Right renal pelvis (tissue), 4 donors: ENCODE measurements at regions not wholly inside any gene's neighbourhood (a gene's known extent, or its start where the extent isn't known, plus 50 kb on each side); places are given as distances from the start of the nearest gene placed in this dataset.
"Not testable (repeated sequence)": the region's sequence is repeated elsewhere in the genome, so short reads cannot be mapped to it uniquely, and the experiment has no call there.

ENCODE experiments used
- DNase-seq, 4 donors: peaks; one replicate each; pipeline ENCODE4 v3.0.0-alpha.2; 2013; ENCODE audit warnings: low read depth in 4 of 4, low spot score in 3 of 4, missing footprints in 1 of 4

DNA sequence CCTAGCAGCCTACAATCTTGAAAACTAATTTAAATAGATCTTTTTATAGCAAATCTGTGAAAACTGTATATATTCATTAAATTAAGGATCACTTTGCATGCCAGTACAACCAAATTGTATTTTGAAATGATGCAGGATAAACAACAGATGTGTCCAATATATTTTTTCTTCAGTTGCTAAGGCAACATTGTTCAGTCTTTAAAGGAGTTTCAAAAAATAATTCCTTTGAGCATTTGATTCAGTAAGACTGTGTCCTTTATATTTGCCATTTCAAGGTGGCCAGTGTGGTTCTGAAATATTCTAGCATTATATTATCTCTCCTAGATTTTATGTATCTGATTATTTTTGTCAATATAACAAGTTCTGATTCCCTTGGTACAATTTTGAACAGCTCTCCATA is 254.7 kb downstream of the PLOD2 start:
- DNase-seq: no peak

DNA sequence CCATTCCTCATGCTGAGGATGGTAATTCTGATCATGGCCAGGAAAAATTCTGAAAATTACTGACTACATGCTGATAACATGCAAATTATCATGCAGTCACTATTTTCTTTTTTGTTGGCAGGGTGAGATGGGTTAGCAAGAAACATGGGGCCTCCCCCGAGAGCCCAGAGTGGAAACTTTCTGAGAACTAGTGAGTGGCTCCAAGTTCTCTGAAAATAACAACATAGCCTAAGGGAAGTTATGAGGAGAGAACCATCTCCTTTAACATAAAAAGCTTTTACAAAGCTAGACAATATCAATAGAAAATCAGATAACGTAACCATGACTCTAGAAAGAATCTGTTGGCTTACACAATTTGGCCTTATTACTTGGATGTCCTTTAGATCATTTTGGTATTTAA is 254.2 kb downstream of the PLOD2 start:
- DNase-seq: no peak

DNA sequence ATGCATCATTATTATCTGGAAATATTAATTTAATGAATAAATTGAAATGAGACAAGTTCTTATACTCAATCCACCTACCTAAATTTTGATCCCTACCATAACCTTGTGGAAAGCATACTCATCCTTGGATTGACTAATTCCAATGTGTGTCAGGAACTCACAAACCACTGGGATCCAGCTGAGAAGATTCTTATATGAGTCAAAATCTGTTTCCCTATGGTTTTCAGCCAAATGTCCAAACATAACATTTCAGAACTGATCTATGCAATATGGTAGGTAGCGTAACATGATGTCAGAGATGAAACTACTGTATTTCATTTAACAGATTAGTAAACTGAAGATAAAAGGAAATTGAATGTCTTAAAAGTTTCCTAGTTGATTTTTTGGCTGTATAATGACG is 250.0 kb downstream of the PLOD2 start:
- no peak for DNase-seq

DNA sequence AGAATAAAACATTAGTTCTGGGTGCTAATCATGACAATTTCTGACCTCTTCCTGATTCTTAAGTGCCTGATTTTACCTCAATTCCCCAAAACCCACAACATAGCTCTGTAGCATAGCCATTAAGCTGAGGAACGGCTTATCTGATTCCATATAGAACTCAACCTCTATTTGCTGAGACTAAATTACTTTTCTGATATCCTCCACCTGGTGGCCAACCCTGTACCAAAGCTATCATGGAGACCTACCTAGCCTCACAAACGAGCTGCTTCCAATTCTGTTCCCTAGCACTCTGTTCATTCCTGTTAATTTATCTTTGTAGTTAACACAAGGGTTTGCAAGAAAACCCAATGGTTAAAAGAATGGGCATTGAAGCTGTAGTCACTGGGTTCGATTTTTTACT is 245.2 kb downstream of the PLOD2 start:
- DNase-seq: no peak

DNA sequence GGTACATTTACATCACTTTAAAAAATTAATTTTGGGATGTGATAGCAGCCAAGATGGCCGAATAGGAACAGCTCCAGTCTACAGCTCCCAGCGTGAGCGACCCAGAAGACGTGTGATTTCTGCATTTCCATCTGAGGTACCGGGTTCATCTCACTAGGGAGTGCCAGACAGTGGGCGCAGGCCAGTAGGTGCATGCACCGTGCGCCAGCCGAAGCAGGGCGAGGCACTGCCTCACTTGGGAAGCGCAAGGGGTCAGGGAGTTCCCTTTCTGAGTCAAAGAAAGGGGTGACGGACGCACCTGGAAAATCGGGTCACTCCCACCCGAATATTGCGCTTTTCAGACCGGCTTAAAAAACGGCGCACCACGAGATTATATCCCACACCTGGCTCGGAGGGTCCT is 233.2 kb downstream of the PLOD2 start:
- not testable (repeated sequence) for DNase-seq

DNA sequence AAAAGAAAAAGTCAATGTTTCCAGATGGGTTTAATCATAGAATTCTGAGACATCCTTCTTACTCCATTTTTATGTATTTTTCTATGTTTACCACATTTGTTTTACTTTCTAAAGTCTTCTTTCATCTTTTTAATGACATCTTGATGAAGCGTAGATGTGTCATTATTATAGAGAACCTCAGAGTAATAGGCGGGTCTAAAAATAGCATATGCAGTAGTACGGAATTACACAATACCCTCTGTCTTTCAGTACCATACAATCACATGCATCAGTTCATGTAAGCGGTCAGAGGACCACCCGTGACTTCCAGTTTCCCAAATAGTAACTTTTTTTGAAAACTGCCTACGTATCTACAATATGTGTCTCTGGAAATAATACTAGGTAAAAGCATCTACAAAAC is 224.0 kb downstream of the PLOD2 start:
- no peak for DNase-seq

DNA sequence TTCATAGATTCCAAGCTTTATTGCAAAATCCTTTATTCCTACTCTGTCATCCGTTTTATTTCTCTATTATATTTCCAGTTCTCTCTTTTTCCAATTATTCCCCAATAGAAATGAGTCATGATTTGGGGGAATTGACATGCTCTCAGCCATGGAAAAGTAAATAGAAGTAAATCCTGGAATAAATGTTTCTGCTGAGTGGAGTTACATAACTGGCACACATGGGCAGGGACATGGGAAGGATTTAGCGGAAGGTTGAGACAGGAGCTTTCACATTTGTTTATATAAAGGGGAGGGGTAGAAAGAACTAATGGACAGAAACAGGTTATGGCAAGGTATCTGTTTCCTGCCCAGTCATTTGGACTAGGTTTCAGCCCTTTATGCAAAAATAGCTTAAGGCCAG is 221.6 kb downstream of the PLOD2 start:
- no peak for DNase-seq

DNA sequence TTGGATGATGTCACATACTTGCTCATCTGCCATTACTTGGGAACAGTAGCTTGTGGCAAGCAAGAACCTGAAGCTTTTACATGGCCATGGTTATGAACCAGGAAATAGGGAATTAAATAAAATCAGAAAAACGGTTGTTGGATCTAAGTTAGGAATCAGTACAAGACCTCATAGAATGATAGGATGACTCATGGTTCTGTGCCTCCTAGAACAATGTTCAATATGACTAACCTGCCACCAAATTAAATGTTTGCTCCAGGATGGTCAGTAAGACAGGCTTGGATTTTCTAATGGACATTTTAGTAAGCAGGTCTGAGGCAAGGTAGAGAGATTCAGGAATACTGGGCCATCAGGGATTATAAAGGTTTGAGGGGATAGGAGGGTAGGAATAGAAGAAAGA is 218.9 kb downstream of the PLOD2 start:
- DNase-seq: no peak

DNA sequence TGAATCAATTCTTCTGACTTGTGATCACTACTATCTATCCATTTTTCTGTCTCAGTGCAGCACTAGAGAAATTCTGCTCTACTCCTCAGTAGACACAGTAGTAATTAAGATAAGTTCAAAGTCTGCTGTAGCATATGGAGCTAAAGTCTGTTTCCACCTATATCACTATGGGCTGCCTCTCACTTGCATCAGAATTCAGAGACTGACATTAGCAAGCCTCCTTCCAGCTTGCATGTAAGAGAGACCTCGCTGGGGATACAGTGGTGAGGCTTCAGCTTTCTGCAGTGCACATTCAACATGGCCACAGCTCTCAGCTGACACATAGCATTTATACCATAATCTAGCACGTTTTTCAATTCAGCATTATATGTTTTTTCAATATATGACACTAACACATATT is 217.0 kb downstream of the PLOD2 start:
- DNase-seq: no peak

DNA sequence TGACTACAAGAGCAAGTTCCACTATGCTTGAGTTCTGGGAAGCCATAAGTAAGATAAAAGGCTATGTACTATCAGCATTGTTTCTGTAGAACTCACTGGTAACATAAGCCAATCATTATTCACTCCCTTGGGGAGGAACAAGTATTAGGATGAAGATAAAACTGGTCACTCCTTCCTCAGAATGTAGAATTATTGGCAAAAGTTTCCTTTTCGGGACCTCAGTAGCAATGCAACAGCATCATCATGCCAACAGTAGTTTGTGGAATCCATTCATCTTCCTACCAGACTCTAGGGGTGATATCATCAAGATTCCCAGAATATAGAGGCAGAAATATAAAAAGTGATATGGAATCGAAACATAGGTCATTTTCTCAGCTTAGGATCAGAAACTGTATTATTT is 209.5 kb downstream of the PLOD2 start:
- no peak for DNase-seq

DNA sequence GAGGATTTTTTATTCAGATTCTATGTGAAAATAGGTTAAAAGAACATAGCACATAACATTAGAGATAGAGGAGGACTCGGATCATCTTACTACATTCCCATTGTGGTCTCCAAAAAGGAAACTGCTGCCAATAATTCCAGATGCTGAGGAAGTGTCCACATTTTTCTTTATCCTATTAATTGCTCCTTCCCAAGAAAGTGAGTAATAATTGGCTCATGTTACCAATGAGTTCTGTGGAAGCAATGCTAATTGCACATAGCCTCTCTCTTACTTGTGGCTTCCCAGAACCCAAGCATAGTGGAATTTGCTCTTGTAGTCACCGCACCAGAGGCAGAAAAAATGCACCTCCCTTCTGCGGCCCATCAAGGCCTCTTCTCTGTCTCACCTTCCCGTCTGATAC is 208.4 kb downstream of the PLOD2 start:
- no peak for DNase-seq

DNA sequence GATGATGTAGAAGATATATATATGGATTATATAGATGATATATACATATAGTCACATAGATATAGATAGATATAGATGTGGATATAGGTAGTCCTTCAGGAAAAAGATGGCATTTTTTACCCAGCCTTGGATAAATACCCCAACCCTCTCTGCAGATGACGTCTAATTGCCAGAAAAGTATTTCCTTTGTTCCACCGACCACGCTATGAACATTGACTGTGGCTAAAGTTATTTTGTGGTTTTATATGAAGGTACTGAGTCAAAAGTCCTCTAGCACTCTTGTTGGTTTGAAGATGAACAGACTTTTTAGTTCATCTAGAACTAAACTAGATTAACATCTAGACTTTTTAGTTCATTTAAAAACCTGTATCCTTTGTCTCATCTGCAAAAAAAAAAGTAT is 207.7 kb downstream of the PLOD2 start:
- no peak for DNase-seq

DNA sequence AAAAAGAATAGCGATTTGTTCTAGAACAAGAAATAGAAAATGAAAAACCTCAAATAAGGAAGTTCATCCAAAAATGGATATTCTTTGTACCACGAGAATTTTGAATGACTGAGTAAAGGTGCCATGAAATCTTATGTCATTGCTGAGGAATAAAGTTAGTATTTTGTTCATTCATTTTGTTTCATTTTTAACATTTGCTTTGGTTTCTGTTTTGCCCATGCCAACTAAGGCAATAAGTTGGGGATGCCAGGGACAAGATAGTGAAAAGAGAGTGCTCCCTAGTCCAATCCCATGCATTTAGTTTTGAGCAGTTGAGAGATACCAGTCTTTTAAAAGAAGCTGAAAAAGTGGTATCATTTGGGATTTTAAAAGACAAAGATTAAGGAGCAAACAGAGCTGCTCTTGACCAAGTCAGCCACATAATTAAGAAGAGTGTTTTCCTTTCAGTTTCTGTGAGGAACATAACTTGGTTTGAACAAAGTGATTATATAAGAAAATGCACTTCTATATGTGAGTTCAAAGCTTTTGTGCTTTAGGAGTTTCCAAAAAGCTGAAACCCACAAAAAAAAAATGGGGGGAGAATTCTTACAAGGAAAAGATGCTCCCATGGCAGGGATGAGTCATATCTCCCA is 201.4 kb downstream of the PLOD2 start:
- no peak for DNase-seq

DNA sequence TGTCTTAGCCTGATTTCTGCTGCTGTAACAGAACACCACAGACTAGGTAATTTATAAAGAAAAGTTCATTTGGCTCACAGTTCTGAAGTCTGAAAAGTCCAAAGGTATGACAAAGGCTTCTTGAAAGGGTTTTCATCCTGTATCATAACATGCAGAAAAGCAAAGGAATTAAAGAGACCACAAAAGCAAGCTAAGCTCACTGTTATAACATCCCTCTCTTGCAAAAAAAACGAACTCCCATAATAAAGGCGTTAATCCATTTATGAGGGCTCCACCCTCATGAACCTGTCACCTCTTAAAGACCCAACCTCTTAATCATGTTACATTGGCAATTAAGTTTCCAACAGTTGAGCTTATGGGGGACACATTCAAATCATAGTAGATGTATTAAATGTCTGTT is 197.9 kb downstream of the PLOD2 start:
- DNase-seq: no peak

DNA sequence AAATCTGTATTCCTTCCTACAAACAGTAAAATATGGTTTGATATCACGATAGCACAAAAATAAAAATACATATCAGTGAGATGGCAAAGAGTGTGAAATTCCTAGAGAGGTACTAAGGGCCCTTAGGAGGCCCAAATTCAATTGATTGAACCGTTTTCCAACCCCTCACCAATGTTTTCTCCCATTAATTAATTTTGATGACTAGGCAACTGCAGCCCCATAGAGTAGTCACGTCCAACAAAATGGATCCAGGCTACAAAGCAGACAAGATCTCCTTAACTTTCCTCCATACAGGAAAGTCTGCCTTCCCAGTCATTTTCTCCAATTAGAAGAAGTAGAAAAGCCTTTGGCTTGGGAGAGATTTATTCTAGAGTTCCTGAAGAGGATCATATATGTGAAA is 193.9 kb downstream of the PLOD2 start:
- DNase-seq: no peak

DNA sequence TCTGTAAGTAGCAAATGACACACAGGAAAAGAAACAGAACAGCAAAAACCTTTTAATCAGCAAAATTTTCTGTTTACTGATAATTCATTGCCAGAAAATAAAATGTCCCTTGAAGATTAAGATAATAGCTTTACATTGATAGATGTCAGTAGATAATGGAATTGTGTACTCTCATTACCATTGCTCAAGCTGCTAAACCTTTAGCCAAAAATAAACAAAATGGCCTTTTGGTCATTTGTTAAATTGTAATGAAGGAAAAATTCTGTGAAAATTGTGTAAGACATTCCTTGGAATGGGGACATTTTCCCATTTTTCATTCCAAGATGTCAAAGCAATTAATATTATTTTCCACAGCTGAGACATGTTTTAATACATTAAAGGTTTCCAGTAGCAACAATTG is 189.8 kb downstream of the PLOD2 start:
- no peak for DNase-seq

DNA sequence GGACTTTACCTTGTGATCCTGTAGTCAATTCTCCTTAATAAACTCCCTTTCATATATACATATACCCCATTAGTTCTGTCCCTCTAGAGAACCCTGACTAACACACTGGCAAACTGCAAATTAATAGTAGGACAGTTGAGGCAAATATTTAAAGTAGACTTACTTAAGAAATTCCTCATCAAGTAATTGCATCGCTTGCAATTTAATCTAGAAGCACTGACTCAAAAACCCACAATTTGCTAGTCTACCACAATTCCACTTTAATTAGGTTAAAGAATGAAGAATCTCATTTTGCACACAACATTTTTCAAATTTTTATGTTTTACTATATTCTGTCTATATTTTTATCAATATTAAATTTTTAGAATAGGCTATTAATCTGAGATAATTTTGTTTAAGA is 188.1 kb downstream of the PLOD2 start:
- no peak for DNase-seq

DNA sequence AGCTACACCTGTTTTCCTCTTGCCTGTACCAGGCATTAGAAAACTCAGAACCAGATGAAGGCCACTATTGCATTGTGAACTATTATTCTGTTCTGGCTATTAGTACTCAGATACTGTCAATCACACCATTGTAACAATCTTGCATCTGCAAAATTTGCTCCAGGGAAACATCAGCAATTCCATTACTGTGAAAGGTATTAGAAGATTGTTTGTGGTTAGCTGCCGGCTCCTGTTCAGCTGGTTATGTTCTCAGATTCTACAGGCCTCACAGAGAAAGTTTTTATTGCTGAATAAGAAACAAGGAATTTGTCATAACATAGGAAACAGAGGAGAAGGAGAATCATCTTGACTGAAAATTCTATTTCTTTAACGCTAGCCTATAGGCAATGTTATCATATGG is 179.9 kb downstream of the PLOD2 start:
- no peak for DNase-seq

DNA sequence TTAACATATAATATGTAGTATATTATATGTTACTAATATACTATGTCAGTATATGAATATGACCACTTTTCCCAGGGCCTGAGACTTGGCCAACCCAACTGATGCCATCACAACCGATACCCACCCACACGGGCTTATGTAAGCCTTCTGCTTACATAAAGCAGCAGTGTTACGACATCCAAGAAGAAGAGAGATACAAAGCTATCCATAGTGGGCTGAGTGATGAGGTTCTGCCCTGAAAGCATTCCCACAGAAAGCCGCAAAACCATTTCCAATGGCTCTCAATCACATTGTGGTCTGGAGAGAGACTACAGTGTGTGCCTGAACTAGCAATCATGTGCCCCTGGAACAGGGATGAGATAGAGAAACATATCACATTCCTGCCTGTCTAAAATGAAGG is 177.9 kb downstream of the PLOD2 start:
- DNase-seq: no peak
